H9 (cell line): ENCODE measurements at regions not wholly inside any gene's neighbourhood (a gene's known extent, or its start where the extent isn't known, plus 50 kb on each side); places are given as distances from the start of the nearest gene placed in this dataset.

Source experiments
- DNase-seq: peaks from one replicate; pipeline ENCODE4 v3.0.0-alpha.2; 2017
- H2AFZ ChIP-seq: one replicate; pipeline ENCODE4 v1.6.1; 2013; ENCODE audit warnings: mild to moderate bottlenecking, low read length, control low read depth, moderate library complexity
- H2AK5ac ChIP-seq: 2 replicates; pipeline ENCODE4 v1.6.1; 2013; ENCODE audit warnings: low read length, control low read depth, mixed read lengths; ENCODE audit not compliant: insufficient read length
- H2BK120ac ChIP-seq: one replicate; pipeline ENCODE4 v1.6.1; 2013; ENCODE audit warnings: low read depth, mild to moderate bottlenecking, low read length, control low read depth, inconsistent platforms; ENCODE audit not compliant: poor library complexity, severe bottlenecking
- H2BK12ac ChIP-seq: 2 replicates; pipeline ENCODE4 v1.6.1; 2013; ENCODE audit warnings: low read length, control low read depth, mixed read lengths, low read depth; ENCODE audit not compliant: insufficient read length
- H2BK15ac ChIP-seq: 2 replicates; pipeline ENCODE4 v1.6.1; 2013; ENCODE audit warnings: low read depth, low read length, control low read depth
- H2BK20ac ChIP-seq: one replicate; pipeline ENCODE4 v1.6.1; 2013; ENCODE audit warnings: low read depth, mild to moderate bottlenecking, low read length, control low read depth, inconsistent platforms; ENCODE audit not compliant: poor library complexity, severe bottlenecking
- H2BK5ac ChIP-seq: 2 replicates; pipeline ENCODE4 v1.6.1; 2013; ENCODE audit warnings: low read length, control low read depth, mixed read lengths; ENCODE audit not compliant: insufficient read length
- H3K14ac ChIP-seq: 2 replicates; pipeline ENCODE4 v1.6.1; 2013; ENCODE audit warnings: low read length, control low read depth; ENCODE audit not compliant: insufficient read depth
- H3K18ac ChIP-seq: 2 replicates; pipeline ENCODE4 v1.6.1; 2013; ENCODE audit warnings: low read depth, mild to moderate bottlenecking, mixed read lengths, low read length, control low read depth; ENCODE audit not compliant: insufficient read length
- H3K23ac ChIP-seq: 2 replicates; pipeline ENCODE4 v1.6.1; 2013; ENCODE audit warnings: low read length, control low read depth, mixed read lengths, low read depth; ENCODE audit not compliant: insufficient read length
- H3K23me2 ChIP-seq: 2 replicates; pipeline ENCODE4 v1.6.1; 2013; ENCODE audit warnings: low read depth, mild to moderate bottlenecking, mixed read lengths, low read length, control low read depth; ENCODE audit not compliant: insufficient read length, poor library complexity, severe bottlenecking
- H3K27ac ChIP-seq: 2 replicates; pipeline ENCODE4 v1.5.1; 2013; ENCODE audit warnings: low read length, control low read depth, mixed read lengths, low read depth; ENCODE audit not compliant: insufficient read length
- H3K27me3 ChIP-seq: 2 replicates; pipeline ENCODE4 v1.6.1; 2013; ENCODE audit warnings: low read length, control low read depth, inconsistent platforms; ENCODE audit not compliant: insufficient read depth
- H3K4ac ChIP-seq: 2 replicates; pipeline ENCODE4 v1.6.1; 2013; ENCODE audit warnings: low read depth, mild to moderate bottlenecking, control low read depth, inconsistent platforms, low read length, moderate library complexity
- H3K4me1 ChIP-seq: 2 replicates; pipeline ENCODE4 v1.6.1; 2013; ENCODE audit warnings: low read length, control low read depth, inconsistent platforms; ENCODE audit not compliant: insufficient read depth
- H3K4me2 ChIP-seq: 2 replicates; pipeline ENCODE4 v1.6.1; 2013; ENCODE audit warnings: low read length, control low read depth, mixed read lengths; ENCODE audit not compliant: insufficient read length, insufficient read depth
- H3K56ac ChIP-seq: 2 replicates; pipeline ENCODE4 v1.6.1; 2013; ENCODE audit warnings: low read depth, mild to moderate bottlenecking, mixed read lengths, low read length, control low read depth; ENCODE audit not compliant: insufficient read length
- H3K79me1 ChIP-seq: 2 replicates; pipeline ENCODE4 v1.6.1; 2013; ENCODE audit warnings: low read depth, mild to moderate bottlenecking, moderate library complexity, low read length, control low read depth, inconsistent platforms; ENCODE audit not compliant: insufficient read depth, poor library complexity, severe bottlenecking
- H3K79me2 ChIP-seq: 2 replicates; pipeline ENCODE4 v1.6.1; 2013; ENCODE audit warnings: low read length, control low read depth, inconsistent platforms; ENCODE audit not compliant: insufficient read depth
- H3K9ac ChIP-seq: 2 replicates; pipeline ENCODE4 v1.6.1; 2013; ENCODE audit warnings: low read length, control low read depth, mixed read lengths; ENCODE audit not compliant: insufficient read length; ENCODE audit errors: extremely low read depth
- H3K9me3 ChIP-seq: one replicate; pipeline ENCODE4 v1.6.1; 2013; ENCODE audit warnings: low read depth, low read length, inconsistent platforms; ENCODE audit not compliant: control insufficient read depth
- H3T11ph ChIP-seq: one replicate; pipeline ENCODE4 v1.6.1; 2013; ENCODE audit warnings: mild to moderate bottlenecking, low read length, control low read depth, inconsistent platforms
- H4K20me1 ChIP-seq: one replicate; pipeline ENCODE4 v1.6.1; 2013; ENCODE audit not compliant: control insufficient read depth, insufficient read length, insufficient read depth
- H4K5ac ChIP-seq: 2 replicates; pipeline ENCODE4 v1.6.1; 2013; ENCODE audit warnings: low read depth, mild to moderate bottlenecking, mixed read lengths, low read length, control low read depth; ENCODE audit not compliant: insufficient read length
- H4K8ac ChIP-seq: replicated peaks from 2 replicates; pipeline ENCODE4 v1.6.1; 2013; ENCODE audit warnings: low read length, control low read depth, mixed read lengths, low read depth; ENCODE audit not compliant: insufficient read length
- H4K91ac ChIP-seq: 2 replicates; pipeline ENCODE4 v1.6.1; 2013; ENCODE audit warnings: low read depth, mild to moderate bottlenecking, moderate library complexity, mixed read lengths, low read length, control low read depth; ENCODE audit not compliant: insufficient read length
- H3K27ac Mint-ChIP-seq, 3 experiments: 2 replicates in 2 of 3; 3 replicates in 1 of 3; pipeline ENCODE4 v1.8.0; 2020 to 2021; ENCODE audit warnings: mixed read lengths in 3 of 3, mild to moderate bottlenecking in 1 of 3, moderate library complexity in 1 of 3
- H3K27me3 Mint-ChIP-seq: 2 replicates; pipeline ENCODE4 v1.8.0; 2021; ENCODE audit warnings: low read depth, mild to moderate bottlenecking, moderate library complexity, mixed read lengths
- H3K36me3 Mint-ChIP-seq, 3 experiments: 2 replicates in 2 of 3; 3 replicates in 1 of 3; pipeline ENCODE4 v1.8.0; 2020 to 2021; ENCODE audit warnings: low read depth in 3 of 3, mixed read lengths in 3 of 3; ENCODE audit not compliant: insufficient read depth in 1 of 3
- H3K4me1 Mint-ChIP-seq, 2 experiments: 2 replicates each; pipeline ENCODE4 v1.8.0; 2020; ENCODE audit warnings: mixed read lengths in 2 of 2
- H3K4me3 Mint-ChIP-seq, 2 experiments: 2 replicates in 1 of 2; 3 replicates in 1 of 2; pipeline ENCODE4 v1.8.0; 2020 to 2021; ENCODE audit warnings: mild to moderate bottlenecking in 2 of 2, mixed read lengths in 2 of 2, moderate library complexity in 1 of 2
- H3K9me3 Mint-ChIP-seq, 2 experiments: 2 replicates in 1 of 2; 3 replicates in 1 of 2; pipeline ENCODE4 v1.8.0; 2020; ENCODE audit warnings: mild to moderate bottlenecking in 2 of 2, mixed read lengths in 2 of 2, moderate library complexity in 1 of 2
- CTCF ChIP-seq: fragments of 200-600 bp; sonication (generic); conservative IDR thresholded peaks from 3 replicates; pipeline ENCODE4 v1.8.0; 2021; ENCODE audit warnings: antibody characterized with exemption, mild to moderate bottlenecking
- WGBS: extraction: QIAGEN DNeasy Blood & Tissue Kit; methylation state at CpG from one replicate; pipeline ENCODE4 v1.1.7; 2013; ENCODE audit warnings: missing lambda C conversion rate, low lambda C conversion rate, mixed read lengths; ENCODE audit not compliant: insufficient read length; ENCODE audit errors: extremely low coverage; 5-methylcytosine and 5-hydroxymethylcytosine counted together

- Histone ChIP-seq H3K9ac (no peak overlapping the region), H2BK20ac (no peak overlapping the region), H3K4me1 (no peaks in the 10 kb centered on the region), H3K14ac (no peak overlapping the region), H4K91ac (no peak overlapping the region), H2AFZ (no peak overlapping the region), H2BK5ac (no peak overlapping the region), H3K79me1 (no peaks in the 10 kb centered on the region), H3K4me2 (no peak overlapping the region), H2BK15ac (no peak overlapping the region), H2AK5ac (no peak overlapping the region), H2BK120ac (no peak overlapping the region), H3K27me3 (no peaks in the 10 kb centered on the region), H2BK12ac (no peak overlapping the region), H3K23me2 (no peaks in the 10 kb centered on the region), H3T11ph (no peak overlapping the region), H3K4ac (no peak overlapping the region), H3K23ac (no peak overlapping the region), H4K8ac (no peak overlapping the region), H3K18ac (no peak overlapping the region), H3K9me3 (no peaks in the 10 kb centered on the region), H4K20me1 (no peaks in the 10 kb centered on the region), H4K5ac (no peak overlapping the region), H3K56ac (no peak overlapping the region), H3K79me2 (no peaks in the 10 kb centered on the region), H3K27ac (no peak overlapping the region)
- Mint-ChIP-seq H3K4me3 (no peak overlapping the region), H3K36me3 (peaks cover 0 to 3% (median 0%) of the 10 kb centered on the region in 3 experiments; a peak in 1 of 7 replicates), H3K27me3 (no peaks in the 10 kb centered on the region), H3K27ac (no peak overlapping the region), H3K4me1 (peaks cover 5 to 12% of the 10 kb centered on the region in 2 experiments), H3K9me3 (peaks cover 0 to 5% of the 10 kb centered on the region in 2 experiments; a peak in 1 of 5 replicates)
- WGBS = no CpG with 5 or more reads among the region's 3 CpGs
- DNase-seq = no peak
- no peak for TF ChIP-seq CTCF
Measured at GRCh38 chr16:73396556-73396955, 348.6 kb upstream of the ZFHX3 start.
